ENCODE measurements at regions not wholly inside any gene's neighbourhood (a gene's known extent, or its start where the extent isn't known, plus 50 kb on each side); places are given as distances from the start of the nearest gene placed in this dataset.

DNA sequence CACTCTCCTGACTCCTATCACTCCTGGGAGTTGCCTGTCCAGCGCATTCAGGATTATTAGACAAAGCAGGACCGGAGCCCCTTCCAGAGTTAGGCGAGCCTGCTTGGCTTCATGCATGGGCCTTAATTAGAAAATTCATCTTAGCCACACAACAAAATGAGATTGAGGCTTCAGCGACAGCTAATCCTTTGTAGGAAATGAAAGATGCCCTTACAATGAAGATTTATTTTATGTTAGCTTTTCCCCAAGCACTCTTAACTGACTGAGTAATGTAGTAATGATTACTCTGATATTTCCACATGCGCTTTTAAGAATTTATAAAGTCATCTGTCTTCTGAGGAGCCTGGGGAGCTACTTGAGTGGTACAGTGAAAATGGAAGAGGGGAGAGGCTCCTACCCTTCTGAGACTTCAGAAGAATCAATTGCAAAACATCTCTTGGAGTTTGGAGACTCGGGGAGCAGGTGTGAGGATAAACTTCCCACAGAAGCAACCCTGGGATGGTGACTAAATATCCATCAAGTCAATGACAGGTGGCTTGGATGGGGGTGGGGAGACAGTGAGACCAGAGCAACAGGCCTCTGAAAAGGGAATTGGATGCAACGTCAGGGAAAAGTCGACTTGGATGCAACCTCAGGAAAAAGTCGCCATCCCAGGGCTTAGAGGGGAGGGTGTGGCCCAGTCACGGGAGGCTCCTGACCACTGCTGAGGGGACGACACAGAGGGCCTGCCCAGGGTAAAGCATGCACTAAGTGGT is 434.5 kb upstream of the B3GAT1 start:
- DNase-seq (ENCODE audit: low read depth): no peak
- H3K4me3 ChIP-seq (ENCODE audit: low read length): no peak overlapping the region
- TF ChIP-seq, protein P1, sequence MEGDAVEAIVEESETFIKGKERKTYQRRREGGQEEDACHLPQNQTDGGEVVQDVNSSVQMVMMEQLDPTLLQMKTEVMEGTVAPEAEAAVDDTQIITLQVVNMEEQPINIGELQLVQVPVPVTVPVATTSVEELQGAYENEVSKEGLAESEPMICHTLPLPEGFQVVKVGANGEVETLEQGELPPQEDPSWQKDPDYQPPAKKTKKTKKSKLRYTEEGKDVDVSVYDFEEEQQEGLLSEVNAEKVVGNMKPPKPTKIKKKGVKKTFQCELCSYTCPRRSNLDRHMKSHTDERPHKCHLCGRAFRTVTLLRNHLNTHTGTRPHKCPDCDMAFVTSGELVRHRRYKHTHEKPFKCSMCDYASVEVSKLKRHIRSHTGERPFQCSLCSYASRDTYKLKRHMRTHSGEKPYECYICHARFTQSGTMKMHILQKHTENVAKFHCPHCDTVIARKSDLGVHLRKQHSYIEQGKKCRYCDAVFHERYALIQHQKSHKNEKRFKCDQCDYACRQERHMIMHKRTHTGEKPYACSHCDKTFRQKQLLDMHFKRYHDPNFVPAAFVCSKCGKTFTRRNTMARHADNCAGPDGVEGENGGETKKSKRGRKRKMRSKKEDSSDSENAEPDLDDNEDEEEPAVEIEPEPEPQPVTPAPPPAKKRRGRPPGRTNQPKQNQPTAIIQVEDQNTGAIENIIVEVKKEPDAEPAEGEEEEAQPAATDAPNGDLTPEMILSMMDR (conservative IDR thresholded peaks at IDR 0.05; ENCODE audit: low read depth, low read length): no peak

DNA sequence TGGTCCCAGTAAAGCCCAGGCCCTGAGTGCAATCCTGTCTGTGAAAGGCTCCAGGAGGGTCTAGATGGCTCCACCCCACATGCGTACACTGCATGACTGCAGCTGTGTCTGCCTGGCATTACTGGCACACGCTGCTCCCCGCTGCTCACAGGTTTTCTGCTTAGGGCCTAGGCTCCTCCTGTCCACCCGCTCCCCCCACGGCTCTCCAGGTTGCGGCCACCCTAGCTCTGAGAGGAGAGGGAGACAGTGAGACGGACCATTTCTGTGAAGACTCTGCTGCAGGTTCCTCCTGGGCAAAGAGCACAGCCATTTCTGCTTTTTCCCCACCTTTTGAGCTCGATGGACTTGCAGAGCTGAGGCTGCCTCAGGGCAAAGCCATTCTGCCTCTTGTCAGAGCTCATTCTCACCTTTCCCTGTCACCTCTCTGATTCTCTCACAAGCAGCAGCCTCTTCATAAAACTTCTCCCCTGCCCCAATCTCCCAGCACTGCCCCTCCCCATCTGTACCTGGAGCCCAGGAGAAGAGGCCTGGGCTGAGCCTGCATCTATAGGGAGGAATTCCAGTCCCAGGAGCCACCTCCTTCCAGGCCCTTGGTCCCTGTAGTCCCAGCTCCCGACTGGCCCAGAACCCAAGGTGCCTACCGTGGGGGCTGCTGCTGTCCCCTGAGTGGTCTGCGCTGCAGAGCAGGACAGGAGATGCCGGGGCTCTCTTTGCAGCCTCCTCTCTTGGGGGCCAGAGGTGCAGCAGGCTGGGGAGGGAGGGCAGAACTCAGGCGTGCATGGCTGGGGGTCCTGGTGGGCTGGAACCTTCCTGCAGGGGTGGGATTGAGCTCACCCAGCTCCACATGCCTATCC is 433.7 kb upstream of the B3GAT1 start:
- H3K4me3 ChIP-seq (ENCODE audit: low read length): no peak overlapping the region
- TF ChIP-seq, protein P1 (conservative IDR thresholded peaks at IDR 0.05; ENCODE audit: low read depth, low read length): no peak
- DNase-seq (ENCODE audit: low read depth): no peak

DNA sequence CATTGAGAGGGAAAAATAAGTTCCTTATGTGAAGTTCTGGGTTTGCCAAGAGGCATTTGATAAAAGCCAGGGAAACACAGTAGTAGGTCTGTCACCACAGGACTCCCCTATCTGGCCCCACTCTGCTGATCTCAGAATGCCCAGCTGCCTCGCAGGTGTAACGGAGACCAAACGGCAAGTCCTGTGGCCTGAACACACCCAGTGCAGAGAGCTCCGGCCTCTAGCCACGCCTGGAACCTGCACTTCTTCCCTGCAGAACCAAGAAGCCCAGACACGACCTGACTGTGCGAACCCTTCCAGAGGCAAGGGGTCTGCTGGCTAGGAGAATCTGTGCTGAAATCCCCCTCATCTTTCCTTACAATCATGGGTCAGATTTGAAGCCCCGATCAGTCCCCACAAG is 432.8 kb upstream of the B3GAT1 start:
- DNase-seq (ENCODE audit: low read depth): no peak
- H3K4me3 ChIP-seq (ENCODE audit: low read length): no peak overlapping the region
- TF ChIP-seq, protein P1 (conservative IDR thresholded peaks at IDR 0.05; ENCODE audit: low read depth, low read length): no peak

DNA sequence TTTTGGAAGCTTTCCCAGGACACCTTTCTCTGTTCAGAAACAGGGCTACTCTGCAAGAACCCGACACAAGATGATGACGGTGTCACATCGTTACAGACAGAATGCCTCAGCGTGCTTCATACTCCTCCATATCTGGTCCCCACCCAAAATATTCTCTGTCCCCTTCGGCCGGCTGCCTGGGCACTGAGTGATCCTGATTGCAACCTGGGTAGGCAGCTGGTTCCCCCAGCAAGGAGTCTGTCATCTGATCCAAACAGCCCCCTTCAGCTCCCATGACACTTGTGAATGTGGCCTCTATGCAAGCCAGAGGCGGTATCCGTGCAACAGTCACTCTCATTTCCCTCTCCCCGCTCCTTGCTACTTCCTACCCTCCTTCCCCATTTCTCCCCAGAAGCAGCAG is 431.7 kb upstream of the B3GAT1 start:
- TF ChIP-seq, protein P1 (conservative IDR thresholded peaks at IDR 0.05; ENCODE audit: low read depth, low read length): no peak
- no peak for DNase-seq (ENCODE audit: low read depth)
- H3K4me3 ChIP-seq (ENCODE audit: low read length): no peak overlapping the region

DNA sequence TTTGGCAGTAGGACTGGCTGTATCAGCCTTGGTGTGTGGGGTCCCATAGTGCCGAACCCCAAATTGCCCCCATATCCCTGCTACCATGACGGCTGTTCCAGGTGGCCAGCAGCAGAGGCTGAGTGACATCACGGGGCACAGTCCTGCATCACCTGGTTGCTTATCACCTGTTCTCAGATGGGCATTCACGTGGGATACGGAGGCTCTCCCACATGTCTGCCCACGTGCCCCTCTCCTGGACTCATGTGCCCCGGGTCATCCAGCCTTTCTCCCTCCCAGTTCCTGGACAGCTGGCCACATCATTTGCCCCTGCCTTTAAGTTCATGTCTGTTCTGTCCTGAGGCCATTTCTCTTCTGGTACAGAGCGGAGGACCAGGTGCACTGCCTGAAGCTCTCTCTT is 431.0 kb upstream of the B3GAT1 start:
- DNase-seq (ENCODE audit: low read depth): no peak
- TF ChIP-seq, protein P1 (conservative IDR thresholded peaks at IDR 0.05; ENCODE audit: low read depth, low read length): no peak
- H3K4me3 ChIP-seq (ENCODE audit: low read length): no peak overlapping the region

DNA sequence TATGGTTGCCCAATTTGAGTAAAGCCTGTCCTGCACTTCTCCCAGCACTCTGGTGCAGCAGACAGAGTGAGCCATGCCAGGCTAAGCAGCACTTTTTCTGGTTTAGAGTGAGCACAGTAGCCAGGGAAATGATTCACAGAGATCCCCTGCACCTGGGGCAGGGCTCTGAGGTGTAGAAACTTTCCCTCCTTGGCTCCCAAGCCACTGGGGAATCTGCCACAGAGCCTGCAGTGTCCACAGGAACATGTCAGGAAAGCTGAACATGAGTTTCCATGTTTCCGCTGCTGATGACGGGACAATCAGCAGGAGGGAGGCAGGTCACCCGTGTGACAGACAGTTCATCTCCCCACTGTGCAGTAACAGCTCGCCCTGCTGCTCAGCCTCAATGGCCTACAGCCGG is 429.9 kb upstream of the B3GAT1 start:
- H3K4me3 ChIP-seq (ENCODE audit: low read length): no peak overlapping the region
- TF ChIP-seq, protein P1 (conservative IDR thresholded peaks at IDR 0.05; ENCODE audit: low read depth, low read length): no peak
- DNase-seq (ENCODE audit: low read depth): no peak
